Progenitor cell of endocrine pancreas (in vitro differentiated cells): ENCODE measurements at regions not wholly inside any gene's neighbourhood (a gene's known extent, or its start where the extent isn't known, plus 50 kb on each side); places are given as distances from the start of the nearest gene placed in this dataset.

Source experiments
- DNase-seq: peaks from one replicate; pipeline ENCODE4 v3.0.0; 2021; ENCODE audit warnings: low spot score; ENCODE audit not compliant: unreplicated experiment
- H3K27ac Mint-ChIP-seq: 2 replicates; pipeline ENCODE4 v1.8.0; 2021; ENCODE audit warnings: mild to moderate bottlenecking, moderate library complexity, mixed read lengths
- H3K27me3 Mint-ChIP-seq: 2 replicates; pipeline ENCODE4 v1.8.0; 2021; ENCODE audit warnings: mixed read lengths
- H3K36me3 Mint-ChIP-seq: 2 replicates; pipeline ENCODE4 v1.8.0; 2022; ENCODE audit warnings: mixed read lengths; ENCODE audit not compliant: insufficient read depth
- H3K4me1 Mint-ChIP-seq: 2 replicates; pipeline ENCODE4 v1.8.0; 2021; ENCODE audit warnings: low read depth, mixed read lengths
- H3K4me3 Mint-ChIP-seq: 2 replicates; pipeline ENCODE4 v1.8.0; 2021; ENCODE audit warnings: low read depth, mild to moderate bottlenecking, moderate library complexity, mixed read lengths
- H3K9me3 Mint-ChIP-seq: 2 replicates; pipeline ENCODE4 v1.8.0; 2021; ENCODE audit warnings: low read depth, mixed read lengths
- CTCF ChIP-seq: fragments of 200-600 bp; sonication (generic); IDR thresholded peaks from one replicate; pipeline ENCODE4 v1.5.0; 2021; ENCODE audit warnings: antibody characterized with exemption, mild to moderate bottlenecking; ENCODE audit not compliant: unreplicated experiment

DNA sequence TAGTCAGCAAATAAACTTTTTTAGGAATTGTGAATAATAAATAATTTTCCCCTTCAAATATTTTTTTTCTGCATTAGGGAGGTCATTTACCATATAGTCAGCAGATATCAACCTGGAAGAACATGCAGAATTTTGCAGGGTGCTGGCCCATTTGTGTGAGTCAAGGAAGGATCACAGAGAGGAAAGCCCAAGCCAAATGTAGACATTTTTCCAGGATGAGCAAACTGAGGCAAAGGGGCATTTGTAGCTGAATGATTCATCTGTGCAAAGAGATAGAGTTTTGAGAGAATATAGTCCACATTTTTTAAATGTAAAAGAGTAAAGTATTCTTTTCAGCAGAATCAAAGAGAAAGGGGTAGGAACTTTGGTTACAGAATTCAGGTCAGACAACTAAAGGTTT is 555.5 kb upstream of the MARCKS start:
- no peak overlapping the region for H3K4me3 Mint-ChIP-seq
- no peaks in the 10 kb centered on the region for H3K27me3 Mint-ChIP-seq
- H3K27ac Mint-ChIP-seq: no peak overlapping the region
- DNase-seq: no peak
- H3K9me3 Mint-ChIP-seq: no peaks in the 10 kb centered on the region
- TF ChIP-seq CTCF: no peak
- no peaks in the 10 kb centered on the region for H3K4me1 Mint-ChIP-seq
- no peaks in the 10 kb centered on the region for H3K36me3 Mint-ChIP-seq

- Mint-ChIP-seq H3K36me3 (no peaks in the 10 kb centered on the region), H3K4me1 (no peaks in the 10 kb centered on the region), H3K4me3 (no peak overlapping the region), H3K27ac (no peak overlapping the region), H3K9me3 (no peaks in the 10 kb centered on the region), H3K27me3 (no peaks in the 10 kb centered on the region)
- TF ChIP-seq CTCF: no peak
- no peak for DNase-seq
Measured at GRCh38 chr6:113304116-113304515, 553.0 kb upstream of the MARCKS start.

DNA sequence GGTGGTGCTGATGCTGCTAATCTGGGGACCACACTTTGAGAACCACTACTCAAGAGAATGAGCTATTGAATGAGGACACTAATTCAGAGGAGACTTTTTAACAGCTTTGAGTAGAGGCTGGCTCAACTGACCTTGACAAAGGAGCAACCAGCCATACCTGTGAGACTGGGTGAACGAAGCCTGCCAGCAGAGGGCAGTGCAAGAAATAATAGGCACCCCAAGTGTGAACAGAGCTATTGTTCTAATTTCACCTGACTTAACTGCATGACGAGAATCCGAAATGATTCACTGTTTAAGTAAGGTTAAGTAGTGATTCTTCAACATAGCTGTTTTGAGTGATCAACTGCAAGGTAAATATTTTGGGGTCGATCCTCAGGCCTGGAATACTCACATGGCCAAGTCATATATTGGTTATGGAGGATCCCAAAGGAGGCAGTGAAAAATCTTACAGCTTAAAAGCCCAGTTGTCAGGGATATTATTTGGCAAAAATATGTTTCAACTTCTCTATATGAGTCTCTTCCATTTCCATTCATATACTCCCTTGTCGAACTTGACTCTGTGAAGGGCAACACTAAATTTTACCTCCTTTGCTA is 550.5 kb upstream of the MARCKS start:
- peak; percentile 54 for DNase-seq
- Mint-ChIP-seq H3K4me1 (peaks cover 2% of the 10 kb centered on the region), H3K4me3 (no peak overlapping the region), H3K36me3 (no peaks in the 10 kb centered on the region), H3K27me3 (no peaks in the 10 kb centered on the region), H3K27ac (no peak overlapping the region), H3K9me3 (no peaks in the 10 kb centered on the region)
- TF ChIP-seq CTCF: peak; percentile 73

DNA sequence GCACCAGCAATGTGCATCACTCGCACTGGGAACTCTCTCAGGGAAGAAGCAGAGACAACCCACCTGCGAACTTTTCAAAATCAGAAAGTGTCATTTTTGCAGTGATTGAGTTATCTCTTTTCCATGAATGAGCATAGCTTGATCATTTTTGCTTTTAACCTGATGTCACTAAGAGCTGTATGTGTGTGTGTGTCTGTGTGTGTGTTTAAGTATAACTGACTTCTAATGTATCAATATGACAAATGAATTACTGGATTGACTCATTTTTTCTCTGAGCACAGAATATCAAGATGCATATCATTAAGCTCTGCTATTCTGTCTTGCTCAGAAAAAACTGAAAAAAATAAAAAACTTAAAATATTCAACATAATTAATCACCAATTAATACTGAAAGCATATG is 548.9 kb upstream of the MARCKS start:
- Mint-ChIP-seq H3K9me3 (no peaks in the 10 kb centered on the region), H3K4me3 (no peak overlapping the region), H3K36me3 (no peaks in the 10 kb centered on the region), H3K4me1 (peaks cover 2% of the 10 kb centered on the region), H3K27ac (no peak overlapping the region), H3K27me3 (no peaks in the 10 kb centered on the region)
- no peak for DNase-seq
- no peak for TF ChIP-seq CTCF

- DNase-seq: no peak
- no peak for TF ChIP-seq CTCF
- H3K27ac Mint-ChIP-seq: no peak overlapping the region
- no peaks in the 10 kb centered on the region for H3K36me3 Mint-ChIP-seq
- H3K4me1 Mint-ChIP-seq: peaks cover 11% of the 10 kb centered on the region
- no peak overlapping the region for H3K4me3 Mint-ChIP-seq
- no peaks in the 10 kb centered on the region for H3K9me3 Mint-ChIP-seq
- H3K27me3 Mint-ChIP-seq: no peaks in the 10 kb centered on the region
Measured at GRCh38 chr6:113313841-113314240, 543.3 kb upstream of the MARCKS start.
